CD4-positive, alpha-beta T cell treated with Interleukin-10 for 1 hour (primary cell): ENCODE measurements at regions not wholly inside any gene's neighbourhood (a gene's known extent, or its start where the extent isn't known, plus 50 kb on each side); places are given as distances from the start of the nearest gene placed in this dataset.
"Not testable (repeated sequence)": the region's sequence is repeated elsewhere in the genome, so short reads cannot be mapped to it uniquely, and the experiment has no call there.

Experiments
- DNase-seq: peaks from one replicate; pipeline ENCODE4 v3.0.0-alpha.2; 2020

GRCh38 chr10:114732931-114733330, 74.9 kb upstream of the ABLIM1 start:
- DNase-seq, result no peak

DNA sequence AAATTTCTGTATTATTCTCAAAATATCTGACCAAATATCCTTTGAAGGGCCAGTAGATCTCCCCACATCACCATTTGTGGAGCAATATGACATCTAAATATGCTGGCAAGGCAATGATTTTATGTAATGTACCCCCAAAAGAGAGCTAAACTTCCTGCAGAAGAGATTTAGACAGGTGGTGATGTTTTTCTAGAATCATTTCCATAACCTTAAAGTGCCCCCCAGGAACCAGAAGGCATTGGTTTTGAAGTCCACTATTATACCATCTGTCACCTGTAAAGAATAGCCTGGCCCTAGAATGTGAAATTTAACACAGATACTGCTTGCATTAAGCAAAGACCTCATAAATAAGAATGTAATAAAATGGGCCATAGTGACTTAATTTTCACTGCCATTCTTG, 77.9 kb upstream of the ABLIM1 start:
- DNase-seq, result no peak

DNA sequence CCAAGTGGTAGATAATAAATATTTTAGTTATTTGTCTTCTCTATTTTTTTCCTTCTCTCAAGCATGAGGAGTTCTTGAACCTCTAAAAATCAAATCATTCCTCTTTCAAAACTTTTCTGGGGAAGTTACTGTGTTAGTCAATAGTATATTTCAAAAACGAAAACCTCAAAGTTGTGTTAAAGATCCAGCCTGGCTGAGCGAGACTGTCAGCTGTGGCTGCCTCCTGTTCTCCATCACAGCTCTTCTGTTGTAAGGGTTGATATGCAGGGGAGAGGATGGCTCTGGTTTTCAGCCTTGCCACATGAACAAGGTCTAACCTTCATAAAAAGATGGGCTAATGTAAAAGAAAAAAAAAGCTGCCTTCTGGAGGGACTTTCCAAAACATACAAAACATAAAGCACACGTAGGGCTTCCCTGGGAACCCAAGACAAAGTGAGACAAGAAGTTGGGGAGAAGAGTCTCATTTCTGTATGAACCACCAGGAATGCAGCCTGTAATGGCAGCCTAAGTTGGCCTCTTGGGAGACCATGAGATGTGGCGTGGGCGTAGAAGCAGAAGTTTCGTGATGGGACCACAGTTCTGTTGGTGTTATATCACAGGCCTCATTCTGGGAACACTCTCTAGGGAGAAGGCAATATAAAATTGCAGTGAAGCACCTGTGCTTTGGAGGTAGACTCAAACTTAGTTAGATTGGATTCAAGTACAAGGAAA, 77.9 kb upstream of the FHIP2A start:
- no peak for DNase-seq

- DNase-seq, result no peak
Observed at GRCh38 chr10:114746531-114746930, 75.0 kb upstream of the FHIP2A start.

GRCh38 chr10:114748241-114748640, 73.3 kb upstream of the FHIP2A start:
- DNase-seq, result no peak

GRCh38 chr10:114749014-114749413, 72.6 kb upstream of the FHIP2A start:
- no peak for DNase-seq

DNA sequence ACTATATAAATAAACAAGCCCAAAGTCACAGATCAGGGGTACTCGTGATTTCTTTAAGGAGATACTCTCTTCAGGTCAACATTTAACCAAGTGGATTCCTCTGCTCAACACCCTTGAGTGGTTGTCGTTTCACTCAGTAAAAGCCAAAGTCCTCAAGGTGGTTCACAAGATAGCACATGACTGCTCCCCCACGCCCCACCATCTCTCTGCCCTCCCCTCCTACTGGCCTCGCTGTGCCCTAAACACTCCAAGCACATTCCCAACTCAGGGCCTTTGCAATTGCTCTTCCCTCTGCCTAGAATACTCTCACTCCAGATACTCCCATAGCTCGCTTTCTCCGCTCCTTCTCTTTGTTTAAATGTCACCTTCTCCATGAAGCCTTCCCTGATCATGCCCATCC, 72.1 kb upstream of the FHIP2A start:
- no peak for DNase-seq

DNA sequence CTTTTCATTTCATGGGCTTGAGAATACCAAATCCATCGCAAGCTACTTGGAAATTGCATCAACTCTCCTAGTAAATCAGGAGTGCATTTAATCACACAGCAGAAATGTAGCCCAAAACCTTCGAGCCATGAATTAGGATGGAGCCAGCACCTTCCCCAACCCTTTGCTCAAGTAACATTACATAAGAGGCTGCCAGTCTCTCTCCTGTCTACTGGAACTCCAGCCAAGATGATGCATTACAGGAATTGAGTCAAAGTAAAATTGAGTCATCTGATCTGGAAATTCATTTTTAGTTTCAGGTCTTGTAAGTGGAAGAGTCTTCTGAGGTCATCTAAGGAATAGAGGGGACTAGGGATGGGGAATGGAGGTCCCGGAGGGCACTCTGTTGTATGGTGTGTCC, 69.7 kb upstream of the FHIP2A start:
- no peak for DNase-seq

DNA sequence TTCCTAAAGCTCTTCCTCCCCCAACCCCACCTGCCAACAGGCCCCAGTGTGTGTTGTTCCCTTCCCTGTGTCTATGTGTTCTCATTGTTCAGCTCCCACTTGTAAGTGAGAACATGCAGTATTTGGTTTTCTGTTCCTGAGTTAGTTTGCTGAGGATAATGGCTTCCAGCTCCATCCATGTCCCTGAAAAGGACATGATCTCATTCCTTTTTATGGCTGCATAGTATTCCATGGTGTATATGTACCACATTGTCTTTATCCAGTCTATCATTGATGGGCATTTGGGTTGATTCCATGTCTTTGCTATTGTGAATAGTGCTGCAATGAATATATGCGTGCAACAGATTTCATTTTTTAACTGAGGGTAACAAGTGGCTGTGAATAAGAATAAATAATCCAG, 69.0 kb upstream of the FHIP2A start:
- DNase-seq, result not testable (repeated sequence)

DNA sequence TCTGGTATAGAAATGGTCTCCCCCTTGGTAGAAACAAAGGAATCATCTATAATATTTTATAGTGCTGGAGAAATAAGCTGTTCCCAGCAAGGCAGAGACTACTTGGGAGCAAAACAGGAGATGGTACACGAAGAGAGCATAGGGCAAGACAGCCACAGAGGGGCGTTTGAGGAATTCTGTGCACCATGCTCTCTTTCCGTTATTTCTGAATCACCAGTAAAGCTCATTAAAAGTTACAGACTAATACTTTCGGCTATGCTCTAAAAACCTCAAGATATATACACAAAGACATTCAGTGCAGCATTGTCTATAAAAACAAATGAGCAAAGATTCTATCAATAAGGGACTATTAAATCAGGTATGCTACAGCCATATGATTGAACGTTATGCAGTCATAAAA, 68.5 kb upstream of the FHIP2A start:
- no peak for DNase-seq

GRCh38 chr10:114754445-114755320, 66.9 kb upstream of the FHIP2A start:
- no peak for DNase-seq

- DNase-seq, result no peak
Observed at GRCh38 chr10:114755537-114755936, 66.0 kb upstream of the FHIP2A start.

DNA sequence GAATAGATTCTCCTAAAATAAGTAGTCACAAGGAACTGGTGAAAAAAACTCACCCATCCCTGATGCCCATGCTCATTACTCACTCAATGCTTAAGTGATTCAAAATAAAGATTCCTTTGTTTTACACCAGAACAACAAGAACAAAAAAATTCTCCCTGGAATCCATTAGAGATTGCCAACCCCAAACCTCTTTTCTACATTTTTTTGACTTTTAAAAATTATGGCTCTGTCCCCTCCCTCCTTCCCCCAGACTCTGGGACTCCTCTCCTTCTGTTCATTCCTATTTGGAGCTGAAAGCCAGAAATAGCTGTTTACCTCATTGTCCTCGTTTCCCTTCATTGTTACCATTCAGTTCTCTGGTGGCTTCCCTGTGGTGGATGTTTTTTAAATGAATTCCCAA, 63.2 kb upstream of the FHIP2A start:
- no peak for DNase-seq

- DNase-seq, result no peak
Observed at GRCh38 chr10:114761205-114762193, 60.1 kb upstream of the FHIP2A start.

GRCh38 chr10:114762811-114763210, 58.8 kb upstream of the FHIP2A start:
- DNase-seq, result no peak

DNA sequence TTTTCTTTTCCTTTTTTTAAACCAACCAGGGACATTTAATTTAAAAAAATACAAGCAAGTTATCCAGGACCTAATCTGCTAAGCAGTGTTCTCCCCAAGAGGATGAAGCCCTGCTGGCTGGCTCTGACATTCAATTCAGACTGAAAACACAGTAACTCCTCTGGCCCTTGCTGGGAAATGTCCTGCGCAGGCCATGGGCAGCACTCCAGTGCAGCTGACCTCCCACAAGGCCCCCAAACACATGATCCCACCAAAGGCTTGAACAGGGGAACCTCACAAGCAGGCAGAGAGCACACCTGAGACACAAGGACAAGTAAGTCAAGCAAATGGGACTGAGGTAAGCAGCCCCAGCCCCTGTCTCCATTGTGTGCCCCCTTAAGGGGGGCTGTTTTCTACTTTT, 56.9 kb upstream of the FHIP2A start:
- no peak for DNase-seq

DNA sequence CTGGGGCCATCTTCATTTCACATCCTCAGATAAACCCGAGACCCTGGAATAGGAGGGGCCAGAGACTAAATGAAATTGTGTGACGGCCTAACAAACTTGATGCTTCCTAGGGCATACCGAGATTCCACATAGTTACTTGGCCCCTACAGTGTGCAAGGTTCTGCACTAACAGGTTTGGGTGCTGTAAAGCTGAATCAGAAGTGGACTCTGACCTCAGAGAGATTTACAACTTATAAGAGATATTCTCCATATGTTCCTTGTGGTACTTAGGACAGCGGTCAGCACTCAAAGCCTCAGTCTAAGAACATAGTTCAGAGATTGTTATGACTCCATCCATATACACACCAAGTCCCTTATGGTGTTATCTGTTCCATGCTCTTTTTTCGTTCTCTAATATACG, 55.1 kb upstream of the FHIP2A start:
- DNase-seq, result no peak

DNA sequence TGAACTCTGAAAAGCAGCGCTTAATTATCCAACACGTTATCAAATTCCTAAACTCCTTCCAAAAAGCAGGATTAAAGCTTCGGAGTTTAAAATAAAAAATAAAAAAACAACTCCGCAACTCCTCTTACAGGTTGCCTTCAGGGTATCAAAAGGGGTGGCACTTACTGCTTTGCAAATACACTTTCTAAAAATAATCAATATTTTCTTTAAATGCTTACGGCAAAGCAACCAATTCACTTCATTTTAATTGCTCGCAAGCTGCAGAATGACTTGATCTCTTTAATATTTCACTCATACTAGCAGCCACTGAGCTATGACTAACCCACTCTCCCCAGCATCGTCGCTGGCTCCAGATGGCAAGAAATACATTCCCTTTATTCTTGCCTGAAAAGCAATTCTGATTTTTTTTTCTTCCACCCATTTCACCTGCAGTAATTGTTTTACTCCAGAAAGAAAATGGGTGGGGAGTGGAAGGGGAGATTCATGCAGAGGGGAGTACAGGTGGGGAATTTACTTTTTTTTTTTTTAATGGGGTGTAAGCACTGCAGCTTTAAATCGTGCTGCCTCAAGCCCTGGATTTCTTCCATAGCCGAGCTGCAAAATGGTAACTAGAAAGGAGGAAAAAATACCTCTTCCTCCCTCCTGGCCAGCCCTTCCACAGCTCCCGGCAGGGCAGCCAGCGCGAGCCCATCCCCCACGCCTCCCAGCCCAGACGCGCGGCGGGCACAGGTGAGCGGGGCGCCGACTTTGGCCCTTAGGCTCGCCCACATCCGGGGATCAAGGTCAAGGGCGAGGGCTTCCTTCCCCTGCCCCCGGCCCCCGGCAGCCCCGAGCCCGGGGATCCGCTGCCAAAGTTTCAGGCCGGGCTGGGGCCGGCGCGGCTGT, 54.2 kb upstream of the FHIP2A start:
- peak; percentile 14 for DNase-seq

- no peak for DNase-seq
Observed at GRCh38 chr10:114767986-114768821, 53.4 kb upstream of the FHIP2A start.

DNA sequence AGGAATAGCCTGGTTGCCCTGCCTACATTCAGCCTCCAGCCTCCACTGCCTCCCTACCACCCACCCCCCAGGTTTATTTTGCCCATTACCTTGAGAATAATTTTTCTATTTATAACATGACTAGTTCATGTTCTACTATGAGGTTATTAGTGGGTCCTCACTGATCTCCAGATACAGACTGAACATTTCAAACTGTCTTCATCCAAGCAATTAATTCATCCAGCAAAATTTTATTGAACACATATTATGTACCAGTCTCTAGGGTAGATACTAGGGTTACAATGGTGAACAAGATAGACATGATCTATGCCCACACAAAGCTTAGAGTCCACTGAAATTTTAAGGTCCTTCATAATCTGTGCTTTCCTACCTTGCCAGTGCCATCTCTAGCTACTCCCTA, 51.6 kb upstream of the FHIP2A start:
- no peak for DNase-seq

DNA sequence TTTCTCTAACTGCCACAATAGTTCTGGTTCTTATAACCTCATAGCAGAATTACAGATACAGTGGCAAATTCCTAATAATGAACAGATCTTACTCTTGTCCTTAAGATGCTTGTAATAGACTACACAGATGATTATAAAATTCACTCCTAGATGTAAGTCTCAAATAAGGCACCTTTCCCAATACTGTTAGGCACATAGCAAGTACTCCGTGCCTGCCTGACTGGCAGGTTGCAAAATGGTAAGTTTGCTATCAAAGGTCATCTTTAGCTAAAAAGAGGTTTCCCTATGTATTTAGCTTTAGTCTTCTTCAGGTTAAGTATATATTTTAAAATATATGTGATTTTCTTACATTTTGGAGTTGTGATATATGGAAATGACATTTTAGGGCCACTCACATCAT, 50.4 kb upstream of the FHIP2A start:
- no peak for DNase-seq
